ENCODE measurements at regions not wholly inside any gene's neighbourhood (a gene's known extent, or its start where the extent isn't known, plus 50 kb on each side); places are given as distances from the start of the nearest gene placed in this dataset.

- Histone ChIP-seq H3K27ac (no peak overlapping the region), H3K36me3 (ENCODE audit: low read depth, missing control alignments) (no peaks in the 10 kb centered on the region), H3K4me1 (no peaks in the 10 kb centered on the region), H3K27me3 (no peaks in the 10 kb centered on the region), H3K4me3 (no peak overlapping the region), H3K9me3 (no peaks in the 10 kb centered on the region)
- TF ChIP-seq CTCF (IDR thresholded peaks at IDR 0.05) (no peak), POLR2A (IDR thresholded peaks at IDR 0.05) (no peak)
- intact Hi-C loops (cut with DNase I; ENCODE audit: low total_unique reads) = no loop called here
- WGBS, 2 donors = 90 to 94% methylated on average over 13 of the region's 13 CpGs
- no peak for DNase-seq
These were observed 113.3 kb upstream of the ATP6AP2 start for GRCh38 chrX:40467454-40467853.

GRCh38 chrX:40465735-40466551 lies 114.8 kb upstream of the ATP6AP2 start:
- Histone ChIP-seq H3K36me3 (ENCODE audit: low read depth, missing control alignments) (no peaks in the 10 kb centered on the region), H3K9me3 (no peaks in the 10 kb centered on the region), H3K27me3 (no peaks in the 10 kb centered on the region), H3K27ac (no peak overlapping the region), H3K4me1 (no peaks in the 10 kb centered on the region), H3K4me3 (no peak overlapping the region)
- DNase-seq = peak; percentile 18
- WGBS, 2 donors = 32 to 38% methylated on average over 4 to 5 of the region's 5 CpGs
- no peak for TF ChIP-seq CTCF (IDR thresholded peaks at IDR 0.05)
- no peak for TF ChIP-seq POLR2A (IDR thresholded peaks at IDR 0.05)
- intact Hi-C loops (cut with DNase I; ENCODE audit: low total_unique reads) = no loop called here

GRCh38 chrX:40462795-40463194 lies 118.0 kb upstream of the ATP6AP2 start:
- no peaks in the 10 kb centered on the region for H3K36me3 ChIP-seq (ENCODE audit: low read depth, missing control alignments)
- no peaks in the 10 kb centered on the region for H3K27me3 ChIP-seq
- intact Hi-C loops (cut with DNase I; ENCODE audit: low total_unique reads) = no loop called here
- TF ChIP-seq CTCF (IDR thresholded peaks at IDR 0.05) (no peak), POLR2A (IDR thresholded peaks at IDR 0.05) (no peak)
- no peak overlapping the region for H3K27ac ChIP-seq
- no peaks in the 10 kb centered on the region for H3K9me3 ChIP-seq
- DNase-seq = no peak
- H3K4me1 ChIP-seq = no peaks in the 10 kb centered on the region
- 50 to 71% methylated on average over 4 of the region's 4 CpGs for WGBS, 2 donors
- no peak overlapping the region for H3K4me3 ChIP-seq

GRCh38 chrX:40460926-40461325 lies 119.8 kb upstream of the ATP6AP2 start:
- H3K4me1 ChIP-seq = no peaks in the 10 kb centered on the region
- intact Hi-C loops (cut with DNase I; ENCODE audit: low total_unique reads) = no loop called here
- TF ChIP-seq CTCF (IDR thresholded peaks at IDR 0.05) = no peak
- TF ChIP-seq POLR2A (IDR thresholded peaks at IDR 0.05) = no peak
- no peaks in the 10 kb centered on the region for H3K27me3 ChIP-seq
- H3K27ac ChIP-seq = no peak overlapping the region
- H3K36me3 ChIP-seq (ENCODE audit: low read depth, missing control alignments) = no peaks in the 10 kb centered on the region
- H3K9me3 ChIP-seq = no peaks in the 10 kb centered on the region
- no peak overlapping the region for H3K4me3 ChIP-seq
- WGBS, 2 donors = 63 to 65% methylated on average over 5 of the region's 5 CpGs
- no peak for DNase-seq

Measured in testis (tissue), 2 donors.